D721Med (cell line): ENCODE measurements at regions not wholly inside any gene's neighbourhood (a gene's known extent, or its start where the extent isn't known, plus 50 kb on each side); places are given as distances from the start of the nearest gene placed in this dataset.
"Not testable (repeated sequence)": the region's sequence is repeated elsewhere in the genome, so short reads cannot be mapped to it uniquely, and the experiment has no call there.

Experiments used
- DNase-seq: peaks from one replicate; pipeline ENCODE4 v3.0.0; 2011; ENCODE audit warnings: low spot score; ENCODE audit not compliant: insufficient read length
- FAIRE-seq: peaks from 2 replicates; lab custom pipeline; 2011; peaks lifted over from hg19 to GRCh38; lab: Jason Lieb, UNC
- CTCF ChIP-seq: IDR thresholded peaks from 2 replicates; pipeline ENCODE4 v1.5.1; 2012; ENCODE audit warnings: mild to moderate bottlenecking, control low read depth; ENCODE audit not compliant: insufficient read depth; ENCODE audit errors: missing control alignments

- no peak for TF ChIP-seq CTCF
- FAIRE-seq: no peak
- DNase-seq: no peak
Observed at GRCh38 chr4:126529997-126530396, 1102.8 kb upstream of the INTU start.

- FAIRE-seq (no peak), DNase-seq (no peak)
- TF ChIP-seq CTCF: no peak
Observed at GRCh38 chr4:126530996-126531585, 1101.7 kb upstream of the INTU start.

GRCh38 chr4:126532527-126532926, 1100.2 kb upstream of the INTU start:
- DNase-seq (no peak), FAIRE-seq (no peak)
- no peak for TF ChIP-seq CTCF

- FAIRE-seq: no peak
- no peak for DNase-seq
- TF ChIP-seq CTCF: no peak
Observed at GRCh38 chr4:126533146-126533805, 1099.5 kb upstream of the INTU start.

GRCh38 chr4:126539771-126540170, 1093.0 kb upstream of the INTU start:
- TF ChIP-seq CTCF: no peak
- DNase-seq (no peak), FAIRE-seq (no peak)

- no peak for TF ChIP-seq CTCF
- DNase-seq (no peak), FAIRE-seq (no peak)
Observed at GRCh38 chr4:126541820-126542219, 1090.9 kb upstream of the INTU start.

GRCh38 chr4:126544276-126544675, 1088.5 kb upstream of the INTU start:
- no peak for TF ChIP-seq CTCF
- DNase-seq (no peak), FAIRE-seq (no peak)

- DNase-seq, FAIRE-seq: not testable (repeated sequence)
Observed at GRCh38 chr4:126546197-126546596, 1086.6 kb upstream of the INTU start.
